ENCODE measurements at regions not wholly inside any gene's neighbourhood (a gene's known extent, or its start where the extent isn't known, plus 50 kb on each side); places are given as distances from the start of the nearest gene placed in this dataset.

DNA sequence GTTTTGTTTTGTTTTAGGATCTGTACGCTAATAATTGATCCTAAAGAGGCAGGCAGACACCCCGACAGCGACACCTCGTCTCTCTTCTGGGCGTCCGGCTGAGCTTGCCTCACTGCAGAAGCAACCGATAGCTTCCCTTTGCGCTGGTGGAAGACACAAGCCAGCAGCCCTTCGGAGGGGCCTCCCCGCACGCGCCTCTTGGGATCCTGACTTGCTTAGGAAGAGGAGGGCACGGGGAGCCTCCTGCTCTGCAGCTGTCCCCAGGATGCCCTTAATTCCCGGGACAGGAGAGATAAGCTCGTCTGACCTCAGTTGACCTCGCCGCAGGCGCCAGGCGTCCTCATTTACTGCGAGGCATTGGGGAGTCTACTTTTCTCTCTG lies 94.0 kb downstream of the CD83 start (continued):
- TF ChIP-seq ZNF23 (tag by site-specific recombination; IDR thresholded peaks at IDR 0.05; ENCODE audit: borderline replicate concordance), result no peak
- no peak for TF ChIP-seq ZNF302 (tag by site-specific recombination; IDR thresholded peaks at IDR 0.05; ENCODE audit: low read depth)
- TF ChIP-seq TRIM28 (IDR thresholded peaks at IDR 0.05; ENCODE audit: borderline replicate concordance, low read length), result no peak; the same call in 1 of the 2 replicates
- TF ChIP-seq ZBTB1 (tag by site-specific recombination; IDR thresholded peaks at IDR 0.05), result no peak
- TF ChIP-seq, protein P1, sequence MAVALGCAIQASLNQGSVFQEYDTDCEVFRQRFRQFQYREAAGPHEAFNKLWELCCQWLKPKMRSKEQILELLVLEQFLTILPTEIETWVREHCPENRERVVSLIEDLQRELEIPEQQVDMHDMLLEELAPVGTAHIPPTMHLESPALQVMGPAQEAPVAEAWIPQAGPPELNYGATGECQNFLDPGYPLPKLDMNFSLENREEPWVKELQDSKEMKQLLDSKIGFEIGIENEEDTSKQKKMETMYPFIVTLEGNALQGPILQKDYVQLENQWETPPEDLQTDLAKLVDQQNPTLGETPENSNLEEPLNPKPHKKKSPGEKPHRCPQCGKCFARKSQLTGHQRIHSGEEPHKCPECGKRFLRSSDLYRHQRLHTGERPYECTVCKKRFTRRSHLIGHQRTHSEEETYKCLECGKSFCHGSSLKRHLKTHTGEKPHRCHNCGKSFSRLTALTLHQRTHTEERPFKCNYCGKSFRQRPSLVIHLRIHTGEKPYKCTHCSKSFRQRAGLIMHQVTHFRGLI (tag by site-specific recombination; IDR thresholded peaks at IDR 0.05), result no peak
- no peak for TF ChIP-seq ZNF266 (tag by site-specific recombination; IDR thresholded peaks at IDR 0.05; ENCODE audit: low read depth)
- no peak for TF ChIP-seq TCF7L2 (IDR thresholded peaks at IDR 0.05; ENCODE audit: borderline replicate concordance, low read depth, low read length)
- TF ChIP-seq ZNF202 (tag by site-specific recombination; IDR thresholded peaks at IDR 0.05; ENCODE audit: borderline replicate concordance), result no peak
- TF ChIP-seq ZIC2 (tag by site-specific recombination; IDR thresholded peaks at IDR 0.05), result peak; percentile 76
- TF ChIP-seq MEIS1 (CRISPR knock-in tag; IDR thresholded peaks at IDR 0.05; ENCODE audit: borderline replicate concordance), result no peak
- 0 out of 2 replicates have a peak, but pooled peaks have one; percentile 18 for TF ChIP-seq WT1 (tag by site-specific recombination; IDR thresholded peaks at IDR 0.05)
- TF ChIP-seq ZNF560 (tag by site-specific recombination; IDR thresholded peaks at IDR 0.05; ENCODE audit: borderline replicate concordance), result no peak
- no peak for TF ChIP-seq GFI1B (tag by site-specific recombination; IDR thresholded peaks at IDR 0.05)
- no peak for TF ChIP-seq ZNF776 (tag by site-specific recombination; IDR thresholded peaks at IDR 0.05; ENCODE audit: borderline replicate concordance)
- no peak for TF ChIP-seq ZNF391 (tag by site-specific recombination; IDR thresholded peaks at IDR 0.05; ENCODE audit: borderline replicate concordance, low read depth)
- TF ChIP-seq ZXDB (tag by site-specific recombination; IDR thresholded peaks at IDR 0.05), result peak; percentile 12; the same call in 1 of the 2 replicates
- TF ChIP-seq ZNF629 (tag by site-specific recombination; IDR thresholded peaks at IDR 0.05), result no peak
- TF ChIP-seq ZNF248 (tag by site-specific recombination; IDR thresholded peaks at IDR 0.05), result no peak
- TF ChIP-seq ZNF768 (tag by site-specific recombination; IDR thresholded peaks at IDR 0.05), result no peak
- no peak for TF ChIP-seq MYNN (tag by site-specific recombination; IDR thresholded peaks at IDR 0.05; ENCODE audit: borderline replicate concordance)
- no peak for TF ChIP-seq ZNF311 (tag by site-specific recombination; IDR thresholded peaks at IDR 0.05; ENCODE audit: borderline replicate concordance)
- TF ChIP-seq ZNF335 (tag by site-specific recombination; conservative IDR thresholded peaks at IDR 0.05), result peak; percentile 92
- TF ChIP-seq ZNF2 (tag by site-specific recombination; IDR thresholded peaks at IDR 0.05), result peak; percentile 25; the same call in 1 of the 2 replicates
- no peak for TF ChIP-seq ZNF184 (tag by site-specific recombination; IDR thresholded peaks at IDR 0.05)
- no peak for TF ChIP-seq ZNF529 (tag by site-specific recombination; IDR thresholded peaks at IDR 0.05; ENCODE audit: insufficient replicate concordance)

GRCh38 chr6:14212020-14212419 lies 94.4 kb downstream of the CD83 start:
- Histone ChIP-seq H3K27ac (ENCODE audit: extremely low read depth, low read depth, low read length) (peak overlapping the region; percentile 87), H3K9me3 (ENCODE audit: control insufficient read depth, insufficient read depth, low read depth, low read length) (no peaks in the 10 kb centered on the region), H3K4me3 (ENCODE audit: low read depth, low read length) (no peak overlapping the region), H3K36me3 (ENCODE audit: control insufficient read depth in 2 of 2, insufficient read depth in 1 of 2, low read length in 2 of 2) (no peaks in the 10 kb centered on the region), H3K4me1 (ENCODE audit: control insufficient read depth, insufficient read depth, low read length) (peaks cover 7% of the 10 kb centered on the region; the same call in 1 of the 2 replicates)
- POLR2A ChIA-PET, result interaction anchor here (0.9 kb wide), 1 partner anchor 577 kb away, joined by 3 read pairs; no protein-coding TSS in a partner anchor
- CTCF ChIA-PET, result interaction anchor here (0.6 to 1.6 kb wide), 13 partner anchors 16 to 1408 kb away, joined by 3 to 8 read pairs (median 4); no protein-coding TSS in a partner anchor
- no peak for TF ChIP-seq ZFP41 (tag by site-specific recombination; IDR thresholded peaks at IDR 0.05; ENCODE audit: borderline replicate concordance)
- no peak for TF ChIP-seq ZNF654 (tag by site-specific recombination; IDR thresholded peaks at IDR 0.05; ENCODE audit: low read depth)
- TF ChIP-seq TSHZ1 (tag by site-specific recombination; IDR thresholded peaks at IDR 0.05; ENCODE audit: borderline replicate concordance), result no peak
- no peak for TF ChIP-seq ZXDB (tag by site-specific recombination; IDR thresholded peaks at IDR 0.05)
- TF ChIP-seq PBX3 (CRISPR knock-in tag; IDR thresholded peaks at IDR 0.05), result no peak
- TF ChIP-seq ZSCAN16 (tag by site-specific recombination; IDR thresholded peaks at IDR 0.05), result no peak
- TF ChIP-seq, protein P2, sequence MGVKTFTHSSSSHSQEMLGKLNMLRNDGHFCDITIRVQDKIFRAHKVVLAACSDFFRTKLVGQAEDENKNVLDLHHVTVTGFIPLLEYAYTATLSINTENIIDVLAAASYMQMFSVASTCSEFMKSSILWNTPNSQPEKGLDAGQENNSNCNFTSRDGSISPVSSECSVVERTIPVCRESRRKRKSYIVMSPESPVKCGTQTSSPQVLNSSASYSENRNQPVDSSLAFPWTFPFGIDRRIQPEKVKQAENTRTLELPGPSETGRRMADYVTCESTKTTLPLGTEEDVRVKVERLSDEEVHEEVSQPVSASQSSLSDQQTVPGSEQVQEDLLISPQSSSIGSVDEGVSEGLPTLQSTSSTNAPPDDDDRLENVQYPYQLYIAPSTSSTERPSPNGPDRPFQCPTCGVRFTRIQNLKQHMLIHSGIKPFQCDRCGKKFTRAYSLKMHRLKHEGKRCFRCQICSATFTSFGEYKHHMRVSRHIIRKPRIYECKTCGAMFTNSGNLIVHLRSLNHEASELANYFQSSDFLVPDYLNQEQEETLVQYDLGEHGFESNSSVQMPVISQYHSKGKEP (tag by site-specific recombination; IDR thresholded peaks at IDR 0.05), result no peak
- TF ChIP-seq ZNF138 (tag by site-specific recombination; IDR thresholded peaks at IDR 0.05; ENCODE audit: borderline replicate concordance), result no peak
